ENCODE measurements at regions not wholly inside any gene's neighbourhood (a gene's known extent, or its start where the extent isn't known, plus 50 kb on each side); places are given as distances from the start of the nearest gene placed in this dataset.

GRCh38 chr13:103200118-103200885 is 134.1 kb upstream of the SLC10A2 start (continued):
- TF ChIP-seq, protein P1, sequence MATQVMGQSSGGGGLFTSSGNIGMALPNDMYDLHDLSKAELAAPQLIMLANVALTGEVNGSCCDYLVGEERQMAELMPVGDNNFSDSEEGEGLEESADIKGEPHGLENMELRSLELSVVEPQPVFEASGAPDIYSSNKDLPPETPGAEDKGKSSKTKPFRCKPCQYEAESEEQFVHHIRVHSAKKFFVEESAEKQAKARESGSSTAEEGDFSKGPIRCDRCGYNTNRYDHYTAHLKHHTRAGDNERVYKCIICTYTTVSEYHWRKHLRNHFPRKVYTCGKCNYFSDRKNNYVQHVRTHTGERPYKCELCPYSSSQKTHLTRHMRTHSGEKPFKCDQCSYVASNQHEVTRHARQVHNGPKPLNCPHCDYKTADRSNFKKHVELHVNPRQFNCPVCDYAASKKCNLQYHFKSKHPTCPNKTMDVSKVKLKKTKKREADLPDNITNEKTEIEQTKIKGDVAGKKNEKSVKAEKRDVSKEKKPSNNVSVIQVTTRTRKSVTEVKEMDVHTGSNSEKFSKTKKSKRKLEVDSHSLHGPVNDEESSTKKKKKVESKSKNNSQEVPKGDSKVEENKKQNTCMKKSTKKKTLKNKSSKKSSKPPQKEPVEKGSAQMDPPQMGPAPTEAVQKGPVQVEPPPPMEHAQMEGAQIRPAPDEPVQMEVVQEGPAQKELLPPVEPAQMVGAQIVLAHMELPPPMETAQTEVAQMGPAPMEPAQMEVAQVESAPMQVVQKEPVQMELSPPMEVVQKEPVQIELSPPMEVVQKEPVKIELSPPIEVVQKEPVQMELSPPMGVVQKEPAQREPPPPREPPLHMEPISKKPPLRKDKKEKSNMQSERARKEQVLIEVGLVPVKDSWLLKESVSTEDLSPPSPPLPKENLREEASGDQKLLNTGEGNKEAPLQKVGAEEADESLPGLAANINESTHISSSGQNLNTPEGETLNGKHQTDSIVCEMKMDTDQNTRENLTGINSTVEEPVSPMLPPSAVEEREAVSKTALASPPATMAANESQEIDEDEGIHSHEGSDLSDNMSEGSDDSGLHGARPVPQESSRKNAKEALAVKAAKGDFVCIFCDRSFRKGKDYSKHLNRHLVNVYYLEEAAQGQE (IDR thresholded peaks at IDR 0.05; ENCODE audit: unreplicated experiment) = no peak
- TF ChIP-seq NANOG (IDR thresholded peaks at IDR 0.05; ENCODE audit: borderline replicate concordance) (no peak), ZNF331 (CRISPR knock-in tag; IDR thresholded peaks at IDR 0.05; ENCODE audit: low read depth) (no peak), CTCF (conservative IDR thresholded peaks at IDR 0.05; ENCODE audit: low read depth in 2 of 2) (no peak), STAT1 (IDR thresholded peaks at IDR 0.05; ENCODE audit: unreplicated experiment) (no peak), JUNB (IDR thresholded peaks at IDR 0.05; ENCODE audit: unreplicated experiment) (no peak), POLR2AphosphoS5 (IDR thresholded peaks at IDR 0.05; ENCODE audit: low read depth) (no peak)

- Histone ChIP-seq H3K27ac (ENCODE audit: low read depth) (no peak overlapping the region), H3K9me2 (ENCODE audit: insufficient read depth) (peaks cover 21% of the 10 kb centered on the region), H3K79me2 (replicated peaks; ENCODE audit: insufficient read depth) (no peaks in the 10 kb centered on the region), H4K20me1 (replicated peaks; ENCODE audit: insufficient read depth) (no peaks in the 10 kb centered on the region), H3K4me1 (ENCODE audit: insufficient read depth) (no peaks in the 10 kb centered on the region), H3K27me3 (ENCODE audit: insufficient read depth) (no peaks in the 10 kb centered on the region), H3K4me3 (no peak overlapping the region), H3K36me3 (ENCODE audit: insufficient read depth) (no peaks in the 10 kb centered on the region), H3K4me2 (no peak overlapping the region), H3F3A (replicated peaks; ENCODE audit: low read depth) (no peaks in the 10 kb centered on the region), H2AFZ (no peak overlapping the region)
- peaks cover 6% of the 10 kb centered on the region; the same call in 1 of the 3 replicates for H3K36me3 Mint-ChIP-seq (ENCODE audit: low read depth)
- H3K27ac Mint-ChIP-seq = no peak overlapping the region; the same call in 1 of the 2 replicates
- no peak for DNase-seq (ENCODE audit: low spot score)
- ATAC-seq = no peak
- peaks cover 7% of the 10 kb centered on the region for H3K27me3 Mint-ChIP-seq (ENCODE audit: insufficient read depth, low read depth, poor library complexity)
- no peak overlapping the region for H3K4me3 Mint-ChIP-seq
- H3K9me3 Mint-ChIP-seq = peaks cover 18% of the 10 kb centered on the region
- no peaks in the 10 kb centered on the region for H3K4me1 Mint-ChIP-seq
- TF ChIP-seq STAT1 (IDR thresholded peaks at IDR 0.05; ENCODE audit: unreplicated experiment) (no peak), CTCF (conservative IDR thresholded peaks at IDR 0.05; ENCODE audit: low read depth in 2 of 2) (no peak), NANOG (IDR thresholded peaks at IDR 0.05; ENCODE audit: borderline replicate concordance) (no peak), ZNF331 (CRISPR knock-in tag; IDR thresholded peaks at IDR 0.05; ENCODE audit: low read depth) (no peak), EZH2phosphoT487 (IDR thresholded peaks at IDR 0.05; ENCODE audit: unreplicated experiment) (no peak)
- TF ChIP-seq, protein P1 (IDR thresholded peaks at IDR 0.05; ENCODE audit: unreplicated experiment) = no peak
Observed at GRCh38 chr13:103199380-103200088, 133.3 kb upstream of the SLC10A2 start.

Measured in GM23338 (cell line).